ENCODE measurements at regions not wholly inside any gene's neighbourhood (a gene's known extent, or its start where the extent isn't known, plus 50 kb on each side); places are given as distances from the start of the nearest gene placed in this dataset.

GRCh38 chr13:107373551-107373950 lies 805.6 kb upstream of the ARGLU1 start:
- no peaks in the 10 kb centered on the region for H3K9me3 Mint-ChIP-seq
- H3K36me3 Mint-ChIP-seq = no peaks in the 10 kb centered on the region
- H3K27me3 Mint-ChIP-seq = no peaks in the 10 kb centered on the region

DNA sequence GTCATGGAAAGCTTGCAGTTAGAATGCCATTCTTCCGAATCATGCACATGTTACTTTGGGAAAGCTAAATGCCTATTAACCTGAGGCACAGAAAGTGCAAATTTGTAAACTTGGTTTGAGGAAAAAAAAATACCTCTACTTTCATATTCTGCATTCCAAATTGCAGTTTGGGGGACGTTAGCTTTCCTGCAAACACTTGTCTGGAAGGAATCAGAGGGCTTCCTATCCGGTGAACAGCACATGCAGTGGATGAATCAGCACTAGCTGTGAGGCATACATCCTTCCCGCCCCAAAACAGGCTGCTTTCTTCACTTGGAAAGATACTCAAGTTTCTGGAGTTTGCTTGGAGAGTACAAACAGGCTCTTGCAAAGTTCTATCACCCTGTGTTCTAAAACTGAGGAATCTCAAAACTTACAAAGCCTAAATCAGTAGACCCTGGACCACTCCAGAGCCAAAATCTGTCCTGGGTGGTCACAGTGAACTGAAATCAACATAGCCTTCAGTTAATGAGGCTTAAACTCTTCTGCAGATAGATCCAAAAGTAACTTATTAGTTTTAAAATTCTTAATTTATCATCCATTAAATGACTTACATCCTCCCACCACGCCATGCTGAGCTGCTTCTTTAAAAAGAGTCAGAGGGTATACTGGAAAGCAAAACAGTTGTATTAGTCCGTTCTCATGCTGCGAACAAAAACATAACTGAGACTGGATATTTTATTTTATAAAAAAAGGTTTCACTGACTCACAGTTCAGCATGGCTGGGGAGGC lies 802.3 kb upstream of the ARGLU1 start:
- no peaks in the 10 kb centered on the region for H3K4me1 Mint-ChIP-seq
- H3K27ac Mint-ChIP-seq = no peak overlapping the region
- no peaks in the 10 kb centered on the region for H3K9me3 Mint-ChIP-seq
- no peak overlapping the region for H3K4me3 Mint-ChIP-seq
- H3K36me3 Mint-ChIP-seq = no peaks in the 10 kb centered on the region
- no peaks in the 10 kb centered on the region for H3K27me3 Mint-ChIP-seq
- DNase-seq = no peak

More at GRCh38 chr13:107373551-107373950, 805.6 kb upstream of the ARGLU1 start:
- DNase-seq = no peak
- no peaks in the 10 kb centered on the region for H3K4me1 Mint-ChIP-seq
- H3K4me3 Mint-ChIP-seq = no peak overlapping the region
- no peak overlapping the region for H3K27ac Mint-ChIP-seq

- Mint-ChIP-seq H3K4me1 (no peaks in the 10 kb centered on the region), H3K36me3 (no peaks in the 10 kb centered on the region), H3K27me3 (no peaks in the 10 kb centered on the region), H3K4me3 (no peak overlapping the region), H3K27ac (no peak overlapping the region), H3K9me3 (no peaks in the 10 kb centered on the region)
- DNase-seq = no peak
Measured at GRCh38 chr13:107367258-107367657, 799.3 kb upstream of the ARGLU1 start.

GRCh38 chr13:107365466-107366215 lies 797.7 kb upstream of the ARGLU1 start:
- H3K27me3 Mint-ChIP-seq = no peaks in the 10 kb centered on the region
- no peak overlapping the region for H3K4me3 Mint-ChIP-seq
- DNase-seq = no peak
- no peak overlapping the region for H3K27ac Mint-ChIP-seq
- H3K36me3 Mint-ChIP-seq = no peaks in the 10 kb centered on the region
- H3K9me3 Mint-ChIP-seq = peaks cover 1% of the 10 kb centered on the region
- no peaks in the 10 kb centered on the region for H3K4me1 Mint-ChIP-seq

GRCh38 chr13:107364658-107365057 lies 796.7 kb upstream of the ARGLU1 start:
- no peak for DNase-seq
- H3K4me3 Mint-ChIP-seq = no peak overlapping the region
- H3K27ac Mint-ChIP-seq = no peak overlapping the region
- peaks cover 1% of the 10 kb centered on the region for H3K9me3 Mint-ChIP-seq
- no peaks in the 10 kb centered on the region for H3K4me1 Mint-ChIP-seq
- no peaks in the 10 kb centered on the region for H3K27me3 Mint-ChIP-seq
- no peaks in the 10 kb centered on the region for H3K36me3 Mint-ChIP-seq

GRCh38 chr13:107361666-107362065 lies 793.7 kb upstream of the ARGLU1 start:
- Mint-ChIP-seq H3K36me3 (no peaks in the 10 kb centered on the region), H3K27ac (no peak overlapping the region), H3K9me3 (peaks cover 1% of the 10 kb centered on the region), H3K27me3 (no peaks in the 10 kb centered on the region), H3K4me3 (no peak overlapping the region), H3K4me1 (no peaks in the 10 kb centered on the region)
- no peak for DNase-seq

GRCh38 chr13:107360010-107360409 lies 792.1 kb upstream of the ARGLU1 start:
- no peaks in the 10 kb centered on the region for H3K4me1 Mint-ChIP-seq
- DNase-seq = no peak
- no peak overlapping the region for H3K4me3 Mint-ChIP-seq
- H3K36me3 Mint-ChIP-seq = no peaks in the 10 kb centered on the region
- no peaks in the 10 kb centered on the region for H3K27me3 Mint-ChIP-seq
- H3K9me3 Mint-ChIP-seq = peaks cover 2% of the 10 kb centered on the region
- H3K27ac Mint-ChIP-seq = no peak overlapping the region

GRCh38 chr13:107358866-107359265 lies 790.9 kb upstream of the ARGLU1 start:
- no peaks in the 10 kb centered on the region for H3K36me3 Mint-ChIP-seq
- peaks cover 5% of the 10 kb centered on the region for H3K9me3 Mint-ChIP-seq
- H3K27ac Mint-ChIP-seq = no peak overlapping the region
- no peak overlapping the region for H3K4me3 Mint-ChIP-seq
- no peaks in the 10 kb centered on the region for H3K4me1 Mint-ChIP-seq
- H3K27me3 Mint-ChIP-seq = no peaks in the 10 kb centered on the region
- DNase-seq = no peak

DNA sequence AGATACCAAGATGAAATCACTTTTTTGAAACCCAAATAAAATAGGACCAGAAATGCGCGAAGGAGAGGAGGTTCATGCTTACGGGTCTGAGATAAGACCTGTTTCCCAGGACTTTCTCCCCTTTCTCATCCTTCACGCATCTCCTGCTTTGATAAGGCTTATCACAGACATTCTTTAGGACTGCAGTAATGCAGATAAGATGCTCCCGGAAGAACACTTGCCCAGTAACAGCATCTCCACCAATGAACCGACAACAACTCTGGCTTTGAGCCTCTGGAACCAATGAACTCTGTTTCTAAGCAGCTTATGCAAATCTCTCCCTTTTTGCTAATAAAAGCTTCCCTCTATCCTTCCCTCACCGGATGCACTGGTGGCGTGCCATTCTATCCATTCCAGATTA lies 783.4 kb upstream of the ARGLU1 start:
- Mint-ChIP-seq H3K27ac (no peak overlapping the region), H3K36me3 (no peaks in the 10 kb centered on the region), H3K27me3 (no peaks in the 10 kb centered on the region), H3K4me3 (no peak overlapping the region), H3K9me3 (peaks cover 4% of the 10 kb centered on the region), H3K4me1 (no peaks in the 10 kb centered on the region)
- DNase-seq = no peak

- H3K9me3 Mint-ChIP-seq = no peaks in the 10 kb centered on the region
- no peaks in the 10 kb centered on the region for H3K4me1 Mint-ChIP-seq
- no peak overlapping the region for H3K4me3 Mint-ChIP-seq
Measured at GRCh38 chr13:107348925-107349324, 781.0 kb upstream of the ARGLU1 start.

GRCh38 chr13:107348471-107348870 lies 780.5 kb upstream of the ARGLU1 start:
- Mint-ChIP-seq H3K36me3 (no peaks in the 10 kb centered on the region), H3K27ac (no peak overlapping the region)

More at GRCh38 chr13:107348925-107349324, 781.0 kb upstream of the ARGLU1 start:
- H3K27me3 Mint-ChIP-seq = no peaks in the 10 kb centered on the region
- no peak for DNase-seq
- H3K27ac Mint-ChIP-seq = no peak overlapping the region
- H3K36me3 Mint-ChIP-seq = no peaks in the 10 kb centered on the region

DNA sequence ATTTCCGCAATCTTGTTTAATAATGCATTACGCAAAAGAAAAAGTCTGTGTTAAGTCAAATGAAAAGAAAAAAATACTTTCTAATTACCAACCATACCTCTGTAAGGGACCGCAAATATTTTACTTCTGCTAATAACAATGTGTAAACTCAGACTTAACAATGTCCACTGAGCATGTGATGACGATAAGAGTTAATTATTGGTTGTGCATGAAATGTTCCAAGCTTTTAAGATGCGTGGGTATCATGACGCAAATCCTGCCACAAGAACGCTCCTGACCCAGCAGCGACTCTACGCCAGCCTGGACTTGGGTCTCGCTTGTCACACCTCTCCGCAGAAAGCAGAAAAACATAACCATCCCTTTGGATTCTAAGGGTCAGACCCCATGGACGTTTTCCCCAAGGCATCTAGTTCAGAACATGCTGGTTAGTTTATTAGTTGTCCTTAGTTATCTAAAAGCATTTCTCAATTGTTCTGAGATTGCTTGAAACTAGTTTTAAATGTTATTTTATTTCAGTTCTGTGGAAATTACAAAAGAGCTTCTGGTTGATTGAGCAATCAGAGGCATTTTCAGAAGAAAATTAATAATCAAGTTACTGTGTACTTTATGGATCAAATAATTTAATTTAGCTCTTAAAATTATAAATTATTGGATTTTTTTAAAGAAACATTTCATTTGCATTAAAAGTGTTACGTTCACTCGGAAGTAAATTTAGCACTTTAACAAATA lies 779.9 kb upstream of the ARGLU1 start:
- H3K36me3 Mint-ChIP-seq = no peaks in the 10 kb centered on the region
- no peak overlapping the region for H3K27ac Mint-ChIP-seq
- no peak for DNase-seq
- no peaks in the 10 kb centered on the region for H3K4me1 Mint-ChIP-seq
- no peaks in the 10 kb centered on the region for H3K27me3 Mint-ChIP-seq
- no peaks in the 10 kb centered on the region for H3K9me3 Mint-ChIP-seq
- no peak overlapping the region for H3K4me3 Mint-ChIP-seq

More at GRCh38 chr13:107348471-107348870, 780.5 kb upstream of the ARGLU1 start:
- Mint-ChIP-seq H3K4me3 (no peak overlapping the region), H3K27me3 (no peaks in the 10 kb centered on the region), H3K4me1 (no peaks in the 10 kb centered on the region), H3K9me3 (no peaks in the 10 kb centered on the region)
- no peak for DNase-seq

DNA sequence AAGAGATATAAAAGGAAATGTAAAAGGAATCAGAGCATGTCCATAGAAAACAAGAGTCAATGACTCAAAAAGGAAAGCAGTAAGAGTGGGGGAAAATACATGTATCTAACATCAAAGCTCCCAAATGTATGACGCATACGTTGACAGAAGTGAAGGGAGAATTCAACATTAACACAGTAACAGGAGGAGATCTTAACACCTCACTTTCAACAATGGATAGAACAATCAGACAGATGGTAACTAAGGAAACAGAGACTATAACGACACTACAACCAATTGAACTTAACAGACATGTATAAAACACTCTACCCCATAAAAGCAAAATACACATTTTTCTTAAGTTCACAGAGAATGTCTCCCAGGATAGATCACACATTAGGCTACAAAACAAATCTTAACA lies 774.8 kb upstream of the ARGLU1 start:
- Mint-ChIP-seq H3K9me3 (no peaks in the 10 kb centered on the region), H3K4me1 (no peaks in the 10 kb centered on the region), H3K36me3 (no peaks in the 10 kb centered on the region), H3K27ac (no peak overlapping the region), H3K27me3 (no peaks in the 10 kb centered on the region), H3K4me3 (no peak overlapping the region)
- DNase-seq = no peak

DNA sequence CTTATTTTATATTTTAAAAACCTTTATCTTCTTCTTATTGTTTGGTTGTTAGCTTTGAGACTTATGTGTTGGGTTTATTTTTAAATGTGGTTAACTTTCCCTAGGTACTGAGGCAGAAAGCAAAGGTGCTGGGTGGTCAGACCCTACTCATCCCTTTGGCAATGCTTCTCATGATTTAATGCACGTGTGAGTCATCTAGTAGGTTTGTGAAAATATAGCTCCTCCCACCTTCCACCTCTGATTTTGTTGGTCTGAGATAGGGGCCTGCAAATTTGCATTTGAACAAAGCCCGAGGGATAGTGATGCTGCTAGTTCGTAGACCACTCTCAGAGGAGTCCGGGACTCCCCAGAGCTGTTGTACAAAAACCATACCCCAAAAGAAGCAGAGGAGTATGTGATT lies 771.3 kb upstream of the ARGLU1 start:
- Mint-ChIP-seq H3K9me3 (no peaks in the 10 kb centered on the region), H3K27me3 (no peaks in the 10 kb centered on the region), H3K27ac (no peak overlapping the region), H3K4me3 (no peak overlapping the region), H3K4me1 (no peaks in the 10 kb centered on the region), H3K36me3 (no peaks in the 10 kb centered on the region)
- DNase-seq = no peak

DNA sequence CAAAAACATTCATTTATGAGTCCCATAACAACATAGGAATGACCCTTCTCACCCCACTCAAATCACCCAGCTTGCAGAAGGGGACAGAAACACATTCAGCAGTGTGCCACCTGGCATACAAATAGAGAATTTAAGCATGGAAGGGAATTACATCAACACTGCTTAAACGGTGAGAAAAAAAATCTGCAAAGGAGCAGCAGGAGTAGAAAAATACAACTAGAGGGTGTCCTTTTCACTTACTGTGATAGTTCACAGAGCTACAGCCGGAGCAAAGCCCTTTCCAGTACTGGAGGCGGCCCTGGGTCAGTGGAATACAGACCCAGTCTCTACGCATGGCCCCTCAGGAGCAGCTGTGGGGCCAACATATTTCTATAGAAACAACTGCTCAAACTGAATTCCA lies 764.3 kb upstream of the ARGLU1 start:
- Mint-ChIP-seq H3K27ac (no peak overlapping the region), H3K4me1 (no peaks in the 10 kb centered on the region), H3K4me3 (no peak overlapping the region), H3K27me3 (no peaks in the 10 kb centered on the region), H3K9me3 (peaks cover 1% of the 10 kb centered on the region), H3K36me3 (no peaks in the 10 kb centered on the region)
- no peak for DNase-seq

Data from activated naive CD8-positive, alpha-beta T cell treated with anti-CD3 and anti-CD28 coated beads for 36 hours (primary cell).